ENCODE measurements at regions not wholly inside any gene's neighbourhood (a gene's known extent, or its start where the extent isn't known, plus 50 kb on each side); places are given as distances from the start of the nearest gene placed in this dataset.
A peak's percentile ranks its signal among the peaks of the same experiment; 100 is the strongest.

- TF ChIP-seq CTCF (conservative IDR thresholded peaks at IDR 0.05) (no peak), EZH2 (IDR thresholded peaks at IDR 0.05; ENCODE audit: low read depth) (no peak)
- ChIA-PET POLR2A (ENCODE audit: unreplicated experiment) (no interaction called here), CTCF (no interaction called here)
- Histone ChIP-seq H3F3A (ENCODE audit: insufficient read depth, low read depth) (peaks cover 17% of the 10 kb centered on the region; the same call in 1 of the 2 replicates), H4K20me1 (ENCODE audit: insufficient read depth) (no peaks in the 10 kb centered on the region), H3K9me2 (ENCODE audit: insufficient read depth) (no peaks in the 10 kb centered on the region), H3K9me3 (ENCODE audit: insufficient read depth, low read depth) (no peaks in the 10 kb centered on the region), H3K79me2 (ENCODE audit: low read depth) (no peaks in the 10 kb centered on the region), H3K27ac (no peak overlapping the region), H3K27me3 (ENCODE audit: insufficient read depth, low read depth) (peaks cover 3% of the 10 kb centered on the region; the same call in 1 of the 2 replicates), H3K4me2 (no peak overlapping the region), H3K4me1 (replicated peaks; ENCODE audit: insufficient read depth) (peaks cover 19% of the 10 kb centered on the region), H3K4me3 (no peak overlapping the region), H2AFZ (no peak overlapping the region), H3K36me3 (ENCODE audit: low read depth) (no peaks in the 10 kb centered on the region)
- no TSS peak for BruUV-seq (replicated peaks)
- intact Hi-C loops (cut with micrococcal nuclease; ENCODE audit: unreplicated experiment) = no loop called here
- no peak for DNase-seq
Measured at GRCh38 chr5:171593976-171594375, 174.5 kb downstream of the FGF18 start.

- ChIA-PET CTCF (interaction anchor here (0.6 kb wide), 1 partner anchor 815 kb away, joined by 3 read pairs; no protein-coding TSS in a partner anchor), POLR2A (ENCODE audit: unreplicated experiment) (no interaction called here)
- peak overlapping the region; percentile 48; the same call in 1 of the 2 replicates for H3K4me2 ChIP-seq
- H2AFZ ChIP-seq = no peak overlapping the region
- intact Hi-C loops (cut with micrococcal nuclease; ENCODE audit: unreplicated experiment) = loop anchor here (5.0 kb wide), 1 partner anchor 98 kb away; no protein-coding TSS in a partner anchor
- no peak overlapping the region for H3K27ac ChIP-seq
- no peak for TF ChIP-seq CTCF (conservative IDR thresholded peaks at IDR 0.05)
- no peak for TF ChIP-seq EZH2 (IDR thresholded peaks at IDR 0.05; ENCODE audit: low read depth)
- no peaks in the 10 kb centered on the region for H3K79me2 ChIP-seq (ENCODE audit: low read depth)
- no peaks in the 10 kb centered on the region for H3K36me3 ChIP-seq (ENCODE audit: low read depth)
- H3K27me3 ChIP-seq (ENCODE audit: insufficient read depth, low read depth) = peaks cover 3% of the 10 kb centered on the region; the same call in 1 of the 2 replicates
- H3K9me2 ChIP-seq (ENCODE audit: insufficient read depth) = no peaks in the 10 kb centered on the region
- peaks cover 17% of the 10 kb centered on the region; the same call in 1 of the 2 replicates for H3F3A ChIP-seq (ENCODE audit: insufficient read depth, low read depth)
- DNase-seq = no peak
- no peaks in the 10 kb centered on the region for H3K9me3 ChIP-seq (ENCODE audit: insufficient read depth, low read depth)
- BruUV-seq (replicated peaks) = no TSS peak
- no peaks in the 10 kb centered on the region for H4K20me1 ChIP-seq (ENCODE audit: insufficient read depth)
- H3K4me1 ChIP-seq (replicated peaks; ENCODE audit: insufficient read depth) = peaks cover 19% of the 10 kb centered on the region
- no peak overlapping the region for H3K4me3 ChIP-seq
Measured at GRCh38 chr5:171595401-171595800, 176.0 kb downstream of the FGF18 start.

GRCh38 chr5:171595801-171596231 lies 176.4 kb downstream of the FGF18 start:
- Histone ChIP-seq H3K4me1 (replicated peaks; ENCODE audit: insufficient read depth) (peaks cover 19% of the 10 kb centered on the region), H3K4me3 (no peak overlapping the region), H3K9me2 (ENCODE audit: insufficient read depth) (no peaks in the 10 kb centered on the region), H3K27ac (peak overlapping the region; percentile 52), H3F3A (ENCODE audit: insufficient read depth, low read depth) (peaks cover 17% of the 10 kb centered on the region; the same call in 1 of the 2 replicates), H3K27me3 (ENCODE audit: insufficient read depth, low read depth) (peaks cover 3% of the 10 kb centered on the region; the same call in 1 of the 2 replicates), H3K79me2 (ENCODE audit: low read depth) (no peaks in the 10 kb centered on the region), H2AFZ (no peak overlapping the region), H3K4me2 (peak overlapping the region; percentile 48), H3K36me3 (ENCODE audit: low read depth) (no peaks in the 10 kb centered on the region), H3K9me3 (ENCODE audit: insufficient read depth, low read depth) (no peaks in the 10 kb centered on the region), H4K20me1 (ENCODE audit: insufficient read depth) (no peaks in the 10 kb centered on the region)
- DNase-seq = peak; percentile 20 to 80
- BruUV-seq (replicated peaks) = no TSS peak
- intact Hi-C loops (cut with micrococcal nuclease; ENCODE audit: unreplicated experiment) = loop anchor here (1.0 to 5.0 kb wide), 2 partner anchors 76 to 99 kb away; no protein-coding TSS in a partner anchor
- TF ChIP-seq CTCF (conservative IDR thresholded peaks at IDR 0.05) (no peak), EZH2 (IDR thresholded peaks at IDR 0.05; ENCODE audit: low read depth) (no peak)
- POLR2A ChIA-PET (ENCODE audit: unreplicated experiment) = interaction anchor here (0.5 kb wide), 1 partner anchor 151 kb away, joined by 3 read pairs; no protein-coding TSS in a partner anchor
- CTCF ChIA-PET = interaction anchor here (0.6 kb wide), 1 partner anchor 814 kb away, joined by 3 read pairs; no protein-coding TSS in a partner anchor
